WTC11 (cell line): ENCODE measurements at regions not wholly inside any gene's neighbourhood (a gene's known extent, or its start where the extent isn't known, plus 50 kb on each side); places are given as distances from the start of the nearest gene placed in this dataset.

Source experiments
- CTCF ChIP-seq: fragments of 200-600 bp; IDR thresholded peaks from 2 replicates; pipeline ENCODE4 v1.8.0; 2022; ENCODE audit warnings: antibody characterized with exemption
- ELF4 ChIP-seq: sonication (generic); formaldehyde crosslinking; IDR thresholded peaks from 2 replicates; pipeline ENCODE4 v1.8.1; 2022; ENCODE audit warnings: low read depth, mild to moderate bottlenecking, moderate library complexity, missing genetic modification reagents
- MYBL2 ChIP-seq: sonication (generic); formaldehyde crosslinking; IDR thresholded peaks from 2 replicates; pipeline ENCODE4 v1.8.1; 2023; ENCODE audit warnings: mild to moderate bottlenecking, moderate library complexity, missing genetic modification reagents
- NR1H2 ChIP-seq: sonication (generic); formaldehyde crosslinking; IDR thresholded peaks from 2 replicates; pipeline ENCODE4 v1.9.0; 2021; ENCODE audit warnings: mild to moderate bottlenecking, moderate library complexity, missing genetic modification reagents
- TEAD4 ChIP-seq: sonication (generic); formaldehyde crosslinking; IDR thresholded peaks from 2 replicates; pipeline ENCODE4 v1.8.0; 2022; ENCODE audit warnings: mild to moderate bottlenecking, missing genetic modification reagents
- USF2 ChIP-seq: sonication (generic); formaldehyde crosslinking; IDR thresholded peaks from 2 replicates; pipeline ENCODE4 v1.8.1; 2023; ENCODE audit warnings: mild to moderate bottlenecking, missing genetic modification reagents, moderate library complexity

- TF ChIP-seq TEAD4 (CRISPR knock-in tag), result no peak
- TF ChIP-seq ELF4 (CRISPR knock-in tag), result no peak
- no peak for TF ChIP-seq CTCF
- TF ChIP-seq MYBL2 (CRISPR knock-in tag), result no peak
- no peak for TF ChIP-seq USF2 (CRISPR knock-in tag)
- TF ChIP-seq NR1H2, result no peak
Observed at GRCh38 chr3:59266551-59266950, 216.7 kb upstream of the CFAP20DC start.
